ENCODE measurements at regions not wholly inside any gene's neighbourhood (a gene's known extent, or its start where the extent isn't known, plus 50 kb on each side); places are given as distances from the start of the nearest gene placed in this dataset.
A peak's percentile ranks its signal among the peaks of the same experiment; 100 is the strongest.

- peak; percentile 65 for DNase-seq
Measured at GRCh38 chr18:54717673-54718407, 110.4 kb upstream of the RAB27B start.

GRCh38 chr18:54718408-54718773, 109.9 kb upstream of the RAB27B start:
- no peak for DNase-seq

DNA sequence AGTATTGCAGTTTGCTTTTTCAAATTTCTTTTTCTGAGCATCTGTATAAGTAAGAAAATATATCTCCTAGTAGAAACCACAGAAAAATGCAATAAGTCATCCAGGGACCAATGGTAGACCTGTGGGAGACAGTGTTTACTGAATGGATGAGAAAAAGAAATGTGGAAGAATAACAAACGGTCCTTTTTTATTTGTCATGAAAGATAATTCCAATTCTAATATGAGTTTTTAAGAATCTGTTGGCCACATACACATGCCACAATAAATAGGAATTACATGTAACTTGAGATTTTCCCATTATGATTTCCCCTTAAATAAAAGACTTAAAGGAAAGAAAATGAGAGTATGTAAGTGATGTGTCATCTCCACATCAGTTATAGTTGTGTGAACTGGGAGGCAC, 107.7 kb upstream of the RAB27B start:
- no peak for DNase-seq

DNA sequence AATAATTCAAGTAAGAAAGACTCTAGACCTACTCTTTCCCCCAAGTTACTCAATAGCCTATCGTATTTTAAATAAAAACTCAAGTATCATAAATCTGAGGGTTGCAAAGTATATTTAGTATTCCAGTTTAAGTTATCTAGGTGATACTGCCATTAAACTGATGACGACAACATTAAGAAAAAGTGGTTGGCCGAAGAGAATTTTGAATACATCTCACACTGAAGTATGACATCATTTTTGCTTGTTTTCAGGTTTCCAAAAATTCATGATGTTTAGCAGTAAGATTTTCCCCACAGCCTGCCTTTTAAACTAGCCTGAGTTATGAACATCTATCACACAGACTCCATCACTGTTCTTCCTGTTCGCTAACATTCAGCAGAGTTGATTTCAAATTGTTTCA, 102.1 kb upstream of the RAB27B start:
- no peak for DNase-seq

GRCh38 chr18:54734059-54734458, 94.2 kb upstream of the RAB27B start:
- DNase-seq = no peak

DNA sequence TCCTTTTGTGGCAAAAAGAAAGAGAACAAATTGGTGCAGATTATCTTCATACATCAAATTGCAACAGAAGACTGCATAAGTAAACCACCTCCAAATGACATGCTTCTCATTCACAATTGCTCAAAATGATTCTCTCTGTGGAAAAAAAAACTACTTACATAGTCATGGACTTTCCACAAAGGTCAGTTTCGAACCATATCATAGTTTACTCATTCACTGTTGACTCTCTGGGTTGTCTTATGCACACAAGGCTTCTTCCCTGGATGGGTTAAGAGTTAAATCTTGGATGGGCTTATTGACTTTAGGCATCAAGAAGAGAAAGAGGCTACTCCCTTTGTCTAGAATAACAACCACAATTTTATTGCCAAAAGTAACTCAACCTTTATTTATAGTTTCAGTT, 91.3 kb upstream of the RAB27B start:
- DNase-seq = no peak

DNA sequence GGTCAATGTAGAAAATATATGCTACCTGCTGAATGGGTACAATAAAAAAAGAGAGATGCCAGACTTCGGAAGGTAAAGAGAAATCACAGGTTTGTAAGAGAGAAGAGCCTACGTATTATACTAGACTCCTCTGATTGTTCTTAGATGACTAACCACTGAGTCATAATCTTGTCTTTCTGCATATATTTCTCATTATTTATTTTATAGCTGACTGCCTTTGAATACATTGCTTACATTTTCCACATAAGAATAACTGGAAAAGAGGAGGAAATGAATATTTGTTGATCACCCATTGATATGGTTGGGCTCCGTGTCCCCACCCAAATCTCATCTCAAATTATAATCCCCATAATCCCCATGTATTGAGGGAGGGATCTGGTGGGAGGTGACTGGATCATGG, 90.3 kb upstream of the RAB27B start:
- no peak for DNase-seq

GRCh38 chr18:54739476-54739875, 88.8 kb upstream of the RAB27B start:
- DNase-seq = no peak

DNA sequence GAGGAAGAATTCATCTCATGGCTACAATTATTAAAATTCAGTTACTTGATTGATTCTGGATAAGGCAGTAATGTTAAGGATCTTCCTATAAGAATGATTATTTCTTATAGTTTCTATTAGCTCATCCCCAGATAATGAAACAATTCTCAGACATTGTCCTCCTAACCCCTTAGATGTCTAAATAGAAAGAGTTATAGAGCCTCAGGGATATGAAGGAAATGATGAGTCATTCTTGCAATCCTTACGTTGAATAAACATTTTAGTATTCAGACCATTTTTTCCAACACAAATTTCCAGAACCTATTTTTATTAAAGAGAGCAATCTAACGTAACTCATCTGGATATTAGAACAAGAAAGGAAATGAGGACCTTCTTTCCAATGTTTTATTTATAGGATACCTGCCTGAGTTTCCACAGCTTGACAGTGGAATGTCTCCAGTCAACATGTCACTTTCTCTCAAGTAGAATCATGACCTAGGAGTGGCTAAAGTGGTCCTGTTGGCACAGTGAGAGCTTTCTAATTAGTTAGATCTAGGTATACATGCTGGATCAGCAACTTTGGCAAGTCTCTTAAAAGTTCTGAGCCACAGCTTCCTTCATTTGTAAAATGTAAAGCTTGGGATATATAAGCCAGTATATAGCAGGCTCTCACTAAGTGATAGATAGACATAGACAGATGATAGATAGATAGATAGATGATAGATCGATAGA, 88.0 kb upstream of the RAB27B start:
- no peak for DNase-seq

DNA sequence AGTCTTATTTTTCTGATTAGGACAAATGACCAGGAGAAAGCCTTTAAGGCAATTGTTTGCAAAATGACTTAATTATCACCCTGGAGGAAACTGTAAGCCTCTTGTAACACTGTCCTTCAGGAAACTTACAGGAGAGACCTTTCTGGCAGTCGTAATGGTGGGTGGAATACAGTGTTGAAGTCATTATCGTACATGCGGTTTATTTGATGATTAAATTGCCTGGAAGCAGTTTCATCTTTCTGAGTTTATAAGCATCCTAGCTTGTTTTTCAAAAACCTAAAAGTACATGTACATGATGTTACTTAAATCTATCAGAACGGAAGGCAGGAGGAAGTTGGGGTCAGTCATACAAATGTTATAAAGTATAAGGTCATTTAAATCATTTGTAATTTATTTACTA, 86.2 kb upstream of the RAB27B start:
- no peak for DNase-seq

GRCh38 chr18:54742659-54743604, 85.3 kb upstream of the RAB27B start:
- DNase-seq = no peak

DNA sequence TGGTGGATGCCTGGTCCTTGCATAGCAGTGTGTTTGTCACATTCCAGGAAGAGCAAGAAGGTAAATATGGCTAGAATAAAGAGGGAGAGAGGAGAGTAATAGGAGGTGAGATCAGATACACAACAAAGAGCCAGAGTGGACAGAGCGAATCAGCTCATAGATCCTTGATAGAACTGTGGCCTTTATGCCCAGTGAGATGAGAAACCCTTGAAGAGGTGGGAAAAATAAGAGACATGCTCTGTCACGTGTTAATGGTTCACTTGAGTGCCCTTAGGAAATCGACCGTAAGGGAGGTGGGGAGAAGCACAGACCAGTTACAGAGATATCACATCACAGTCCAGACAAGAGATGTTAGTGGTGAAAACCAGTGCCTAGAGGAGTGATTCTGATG, 84.7 kb upstream of the RAB27B start:
- no peak for DNase-seq

GRCh38 chr18:54749291-54749690, 79.0 kb upstream of the RAB27B start:
- no peak for DNase-seq

- no peak for DNase-seq
Measured at GRCh38 chr18:54750350-54750749, 77.9 kb upstream of the RAB27B start.

- DNase-seq = no peak
Measured at GRCh38 chr18:54752185-54752584, 76.1 kb upstream of the RAB27B start.

- no peak for DNase-seq
Measured at GRCh38 chr18:54755456-54755855, 72.8 kb upstream of the RAB27B start.

GRCh38 chr18:54762386-54762785, 65.9 kb upstream of the RAB27B start:
- DNase-seq = no peak

DNA sequence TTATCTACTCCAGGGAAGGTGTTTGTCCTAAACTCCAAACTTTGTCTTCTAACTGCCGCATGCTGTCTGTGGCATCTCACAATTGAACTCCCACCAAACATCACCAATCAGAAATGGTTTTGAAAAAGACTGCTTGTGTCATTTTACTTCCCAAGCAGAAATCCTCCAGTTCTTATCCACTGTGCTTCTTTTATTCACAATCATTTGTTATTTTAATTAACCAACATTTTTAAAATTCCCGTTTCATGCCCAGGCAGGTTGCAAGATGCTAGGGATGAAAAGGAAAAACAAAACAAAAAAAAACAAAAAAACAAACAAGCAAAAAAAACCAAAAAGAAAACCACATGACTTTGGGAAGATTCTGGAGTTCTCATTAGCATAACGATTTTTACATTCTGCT, 63.5 kb upstream of the RAB27B start:
- DNase-seq = no peak

- DNase-seq = no peak
Measured at GRCh38 chr18:54765636-54766375, 62.5 kb upstream of the RAB27B start.

- DNase-seq = no peak
Measured at GRCh38 chr18:54766634-54767033, 61.6 kb upstream of the RAB27B start.

GRCh38 chr18:54767098-54767497, 61.2 kb upstream of the RAB27B start:
- DNase-seq = no peak

GRCh38 chr18:54769526-54770464, 58.5 kb upstream of the RAB27B start:
- DNase-seq = no peak
